Activated T-cell treated with anti-CD3 and anti-CD28 coated beads for 1 hour (primary cell): ENCODE measurements at regions not wholly inside any gene's neighbourhood (a gene's known extent, or its start where the extent isn't known, plus 50 kb on each side); places are given as distances from the start of the nearest gene placed in this dataset.

ENCODE experiments used
- DNase-seq: peaks from one replicate; pipeline ENCODE4 v3.0.0-alpha.2; 2020; ENCODE audit warnings: low read depth

DNA sequence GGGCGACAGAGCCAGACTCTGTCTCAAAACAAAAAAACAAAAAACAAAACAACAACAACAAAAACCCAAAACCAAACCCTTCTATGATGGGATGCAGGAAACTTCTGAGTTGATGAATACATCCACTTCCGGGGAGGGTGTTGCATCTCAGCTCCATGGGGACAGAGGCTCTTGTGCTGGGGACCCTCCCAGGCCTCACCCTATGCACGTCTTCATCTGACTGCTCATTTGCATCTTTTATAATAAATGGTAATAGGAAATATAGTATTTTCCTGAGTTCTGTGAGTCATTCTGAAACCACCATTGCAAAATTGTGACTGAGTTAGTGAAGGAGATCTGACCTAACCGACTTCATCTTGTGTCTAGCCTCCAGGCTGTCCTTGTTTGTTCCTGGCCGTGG is 109.5 kb upstream of the SLC28A3 start:
- no peak for DNase-seq

DNA sequence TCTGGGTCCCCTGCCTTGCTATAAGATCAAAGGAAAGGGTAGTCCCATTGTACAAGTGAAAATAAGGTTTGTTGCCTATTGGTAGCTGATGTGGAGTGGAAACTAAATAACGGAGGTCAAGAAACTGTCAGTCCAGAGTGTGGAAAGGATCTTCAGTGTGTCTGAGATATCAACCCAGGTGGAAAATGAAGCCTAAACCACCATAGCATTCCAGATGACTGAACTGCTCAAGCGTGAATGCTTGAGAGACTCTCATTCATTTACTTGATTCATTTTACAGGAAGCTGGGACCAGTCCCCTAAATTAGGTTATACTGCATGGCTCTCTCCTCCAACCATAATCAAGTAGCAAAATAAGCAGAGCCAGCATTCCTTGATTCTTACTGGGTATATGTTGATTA is 116.0 kb upstream of the SLC28A3 start:
- no peak for DNase-seq

DNA sequence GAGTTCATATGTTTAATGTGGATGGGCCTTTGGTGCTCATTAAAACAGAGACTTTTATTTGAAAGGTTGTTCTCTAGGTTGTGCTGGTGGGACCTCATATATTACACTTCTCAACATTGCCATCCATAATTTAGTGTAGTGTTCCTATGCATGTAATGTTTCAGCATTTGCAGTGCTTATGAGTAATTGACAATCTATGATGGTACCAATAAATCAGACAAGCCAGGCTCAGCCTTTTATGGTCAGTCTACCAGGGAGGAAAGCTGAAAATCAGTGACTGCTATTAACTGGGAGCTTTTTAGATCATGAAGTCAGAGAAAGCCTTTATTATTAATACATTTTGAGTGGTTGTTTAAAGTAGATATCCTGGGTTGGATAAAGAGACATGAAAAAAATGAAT is 120.1 kb upstream of the SLC28A3 start:
- DNase-seq = no peak

DNA sequence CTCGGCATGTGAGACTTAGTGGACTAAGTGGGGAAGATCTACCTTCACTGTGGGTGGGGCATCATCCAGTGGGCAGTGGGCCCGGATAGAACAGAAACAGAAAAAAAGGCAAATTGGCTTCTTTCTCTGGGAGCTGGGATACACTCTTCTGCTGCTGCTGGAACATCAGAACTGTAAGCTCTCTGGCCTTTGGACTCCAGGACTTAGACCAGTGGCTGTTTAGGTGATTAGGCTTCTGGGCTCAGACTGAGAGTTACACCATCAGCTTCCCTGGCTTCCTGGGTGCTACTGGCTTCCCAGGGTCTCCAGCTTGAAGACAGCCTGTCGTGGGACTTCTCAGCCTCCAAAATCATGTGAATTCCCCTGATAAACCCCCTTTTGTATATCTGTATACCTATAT is 122.7 kb upstream of the SLC28A3 start:
- DNase-seq = no peak

DNA sequence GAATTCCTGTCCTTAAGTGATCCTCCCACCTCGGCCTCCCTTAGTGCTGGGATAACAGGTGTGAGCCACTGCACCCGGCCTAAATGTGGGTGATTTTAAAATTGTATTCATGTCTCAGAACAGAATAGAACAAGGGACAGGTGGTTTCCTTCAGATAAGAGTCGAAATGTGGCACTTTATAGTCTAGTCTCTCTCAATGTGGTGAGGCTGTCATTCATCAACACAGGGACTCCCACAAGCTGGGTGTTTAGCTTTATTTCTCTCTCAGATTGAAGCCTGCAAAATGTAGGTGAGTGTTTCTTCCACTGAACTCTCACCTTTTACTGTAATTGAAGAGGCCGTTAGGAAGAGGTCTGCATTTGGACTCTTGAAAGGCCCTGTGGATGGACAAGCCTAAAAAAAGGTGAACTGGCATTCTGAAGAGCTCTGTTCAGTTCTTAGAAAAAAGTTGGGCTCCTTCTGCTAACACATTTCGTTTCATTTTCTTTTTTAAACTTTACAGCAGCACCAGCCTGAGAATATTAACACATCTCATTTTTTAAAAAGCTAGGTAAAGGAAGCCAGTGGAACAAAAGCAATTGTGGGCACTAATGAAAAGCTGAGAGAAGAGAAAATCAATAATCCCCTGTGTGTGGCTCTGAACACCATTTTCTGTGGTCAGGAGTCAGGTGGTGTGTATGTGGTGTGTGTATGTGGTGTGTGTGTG is 126.2 kb upstream of the SLC28A3 start:
- DNase-seq = no peak

DNA sequence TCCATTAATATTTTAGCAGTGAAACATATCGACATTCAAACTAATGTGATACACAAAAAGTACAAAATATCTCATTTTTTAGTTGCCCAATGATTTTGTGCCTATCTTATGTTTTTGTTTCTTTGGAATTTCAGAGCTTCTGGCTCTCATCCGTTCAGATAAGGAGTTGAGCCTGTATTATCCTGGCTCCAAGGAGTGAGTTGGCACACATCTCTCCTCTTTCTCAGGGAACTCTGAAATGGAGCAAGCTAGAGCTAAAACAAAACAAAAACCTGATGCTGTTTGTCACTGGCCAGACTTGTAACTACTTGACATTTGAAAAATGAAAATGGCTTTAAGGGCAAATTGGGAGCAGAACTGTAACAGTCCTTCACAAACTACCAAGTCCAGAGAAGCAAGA is 131.3 kb upstream of the SLC28A3 start:
- no peak for DNase-seq

DNA sequence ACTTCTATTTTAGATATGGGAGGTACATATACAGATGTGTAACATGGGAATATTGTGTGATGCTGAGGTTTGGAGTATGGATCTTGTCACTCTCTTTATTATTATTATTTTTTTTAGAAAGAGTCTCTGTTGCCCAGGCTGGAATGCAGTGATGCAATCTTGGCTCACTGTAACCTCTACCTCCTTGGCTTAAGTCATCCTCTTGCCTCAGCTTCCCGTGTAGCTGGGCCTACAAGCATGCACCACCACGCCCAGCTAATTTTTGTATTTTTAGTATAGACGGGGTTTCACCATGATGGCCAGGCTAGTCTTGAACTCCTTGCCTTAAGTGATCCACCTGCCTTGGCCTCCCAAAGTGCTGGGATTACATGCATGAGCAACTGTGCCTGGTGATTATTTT is 138.4 kb upstream of the SLC28A3 start:
- DNase-seq = no peak

DNA sequence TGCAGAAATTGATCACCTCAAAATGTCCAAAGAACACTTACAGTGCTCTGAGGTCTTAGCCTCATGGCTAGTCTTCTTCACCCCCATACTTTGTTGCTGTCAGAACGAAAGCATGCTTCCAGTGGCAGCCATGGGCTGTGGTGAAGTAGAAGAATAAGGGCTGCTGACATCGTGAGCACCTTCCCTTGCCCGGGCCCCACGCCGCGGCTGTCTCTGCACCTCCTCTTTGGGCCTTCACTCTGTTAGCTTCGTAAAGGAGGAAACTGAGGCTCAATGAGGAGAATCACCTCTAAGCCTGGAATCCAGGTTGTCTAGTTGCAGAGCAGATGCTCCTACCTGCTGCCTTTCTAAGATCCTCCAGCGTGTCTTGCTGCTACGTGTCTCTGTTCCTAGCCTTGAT is 139.5 kb upstream of the SLC28A3 start:
- no peak for DNase-seq

DNA sequence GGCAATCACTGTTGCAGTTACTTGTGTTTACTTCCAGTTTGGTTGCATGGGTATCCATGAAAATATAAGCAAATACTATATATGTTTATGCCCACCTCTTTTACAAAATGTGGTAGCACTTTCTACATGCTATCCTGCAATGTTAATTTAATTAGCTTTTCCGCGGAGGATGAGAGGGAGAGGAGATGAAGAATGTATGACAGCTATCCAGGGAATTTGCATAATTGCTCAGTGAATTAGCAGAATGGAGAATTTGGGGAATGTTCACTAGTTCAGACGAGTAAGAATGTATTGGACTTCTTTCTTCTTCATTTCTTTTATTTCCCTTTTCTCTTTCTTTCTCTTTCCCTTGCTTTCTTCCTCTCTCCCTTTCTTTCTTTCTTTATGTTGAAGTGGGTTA is 140.7 kb upstream of the SLC28A3 start:
- no peak for DNase-seq

DNA sequence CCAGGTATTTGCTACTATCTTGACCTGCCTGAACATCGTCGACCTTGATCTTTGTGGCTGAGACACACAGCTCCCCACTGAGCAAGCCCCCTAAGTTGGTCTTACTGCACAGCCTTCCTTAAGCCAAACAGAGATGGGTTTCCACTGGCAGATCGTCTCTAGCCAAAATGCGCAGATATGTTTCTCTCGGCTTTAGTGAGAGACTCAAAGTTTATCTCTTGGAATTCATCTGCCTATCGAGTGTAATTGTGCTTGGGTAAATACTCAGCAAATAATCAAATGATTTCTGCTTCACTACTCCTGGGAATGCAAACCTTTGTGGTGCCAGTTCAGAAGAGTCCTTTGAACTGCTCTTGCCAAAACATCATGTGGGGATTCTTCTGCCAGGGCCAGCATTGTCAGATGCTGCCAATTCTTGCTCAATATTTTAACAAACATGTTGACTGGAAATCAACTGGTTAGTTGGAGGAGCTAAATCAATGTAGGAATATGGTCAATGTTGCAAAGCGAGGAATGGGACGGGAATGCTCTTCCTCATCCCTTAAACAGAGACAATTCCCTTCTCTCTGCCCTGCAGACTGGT is 141.2 kb upstream of the SLC28A3 start:
- DNase-seq = no peak

DNA sequence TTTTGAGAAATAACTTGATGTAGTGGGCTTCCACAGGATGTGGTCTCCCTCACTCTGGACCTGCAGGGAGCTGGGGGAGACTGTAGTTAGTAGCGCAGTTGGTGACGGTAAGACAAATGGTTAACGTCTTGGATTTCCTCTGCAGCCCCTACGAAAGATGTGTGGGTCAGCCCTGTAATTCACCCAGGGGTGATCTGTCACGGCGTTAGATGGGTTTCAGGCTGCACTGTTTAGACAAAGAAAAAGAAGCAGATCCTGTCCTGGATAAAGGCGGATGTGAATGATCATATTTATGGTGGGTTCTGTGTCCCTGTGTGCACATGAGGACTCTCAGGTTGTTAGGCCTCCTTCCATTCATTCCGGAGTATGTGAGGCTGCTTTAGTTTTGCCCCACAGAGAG is 142.0 kb upstream of the SLC28A3 start:
- DNase-seq = no peak

DNA sequence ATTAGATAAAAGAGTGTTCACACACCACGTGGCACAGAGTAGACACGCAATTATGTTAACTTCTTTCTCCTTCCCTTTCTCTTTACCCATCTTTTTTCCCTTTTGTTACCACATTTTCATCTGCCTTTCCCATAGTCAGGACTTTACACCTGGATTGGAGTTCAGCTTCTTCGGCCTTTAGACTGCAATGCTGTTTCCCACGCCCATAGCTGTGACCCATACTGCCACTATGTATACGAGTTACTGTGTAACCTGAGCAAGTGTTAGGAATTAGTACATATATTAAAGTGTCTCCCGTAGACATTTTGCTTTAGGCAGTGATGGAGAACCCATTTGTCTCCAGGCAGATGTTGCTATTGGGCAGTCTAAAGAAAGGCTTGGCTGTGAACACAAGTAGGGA is 143.6 kb upstream of the SLC28A3 start:
- no peak for DNase-seq

DNA sequence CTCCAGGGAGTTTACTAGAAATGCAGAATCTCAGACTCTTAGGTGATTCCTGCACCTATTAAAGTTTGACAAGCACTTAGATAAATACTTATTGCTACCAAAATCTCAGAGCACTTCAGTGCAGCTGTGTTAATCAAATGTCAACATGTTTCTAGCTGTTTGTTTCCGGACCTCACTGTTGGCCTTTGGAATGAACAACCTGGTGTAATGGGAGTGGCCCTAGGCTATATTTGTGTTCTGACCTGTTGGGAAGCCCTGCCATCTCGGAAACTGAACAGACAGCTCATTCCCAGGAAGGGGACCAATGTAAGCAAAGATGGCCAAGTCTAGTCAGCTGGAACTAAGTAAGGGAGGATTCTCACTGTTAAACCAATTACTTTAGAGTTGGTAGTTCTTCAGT is 145.0 kb upstream of the SLC28A3 start:
- DNase-seq = no peak

DNA sequence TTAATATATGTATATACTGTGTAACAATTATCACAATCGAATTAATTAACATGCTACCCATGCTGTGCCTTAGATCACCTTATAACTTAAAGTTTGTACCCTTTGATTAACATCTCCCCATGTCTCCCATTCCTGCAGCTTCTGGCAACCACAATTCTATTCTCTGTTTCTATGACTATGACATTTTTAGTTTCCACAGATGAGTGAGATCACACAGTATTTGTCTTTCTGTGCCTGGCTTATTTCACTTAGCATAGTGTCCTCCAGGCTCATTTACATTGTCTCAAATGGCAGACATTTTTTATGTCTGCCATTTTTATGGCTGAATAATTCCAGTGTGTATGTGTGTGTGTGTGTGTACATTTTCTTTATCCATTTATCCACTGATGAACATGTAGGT is 146.1 kb upstream of the SLC28A3 start:
- DNase-seq = no peak

DNA sequence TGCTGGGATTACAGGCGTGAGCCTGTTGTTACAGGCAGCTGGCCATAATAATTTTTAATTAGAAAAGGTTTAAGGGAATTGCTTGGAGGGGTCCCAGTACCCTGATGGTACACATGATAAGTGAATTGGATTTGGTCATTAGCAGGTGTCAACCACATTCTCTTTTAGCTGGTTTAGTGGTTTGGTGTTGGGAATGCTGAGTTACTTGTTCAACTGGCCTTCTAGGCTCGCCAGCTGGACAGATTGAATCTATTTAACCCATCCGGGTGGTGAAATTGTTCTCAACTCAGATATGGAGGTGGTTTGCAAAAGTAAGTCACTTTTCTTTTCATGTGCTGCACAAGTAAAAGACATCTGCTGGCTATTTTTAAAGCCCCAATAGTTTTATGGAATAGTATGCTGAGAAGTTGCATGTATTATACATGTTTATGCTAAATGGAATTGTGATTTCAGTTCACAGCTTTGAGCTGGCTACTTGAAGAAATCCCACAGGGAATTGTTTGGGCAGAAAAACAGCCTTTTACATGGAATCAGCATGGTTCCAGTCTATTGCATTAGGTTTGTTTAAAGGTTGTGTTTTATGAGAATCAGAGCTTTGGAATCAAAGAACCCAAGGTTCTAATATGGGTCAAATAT is 149.8 kb upstream of the SLC28A3 start:
- no peak for DNase-seq

DNA sequence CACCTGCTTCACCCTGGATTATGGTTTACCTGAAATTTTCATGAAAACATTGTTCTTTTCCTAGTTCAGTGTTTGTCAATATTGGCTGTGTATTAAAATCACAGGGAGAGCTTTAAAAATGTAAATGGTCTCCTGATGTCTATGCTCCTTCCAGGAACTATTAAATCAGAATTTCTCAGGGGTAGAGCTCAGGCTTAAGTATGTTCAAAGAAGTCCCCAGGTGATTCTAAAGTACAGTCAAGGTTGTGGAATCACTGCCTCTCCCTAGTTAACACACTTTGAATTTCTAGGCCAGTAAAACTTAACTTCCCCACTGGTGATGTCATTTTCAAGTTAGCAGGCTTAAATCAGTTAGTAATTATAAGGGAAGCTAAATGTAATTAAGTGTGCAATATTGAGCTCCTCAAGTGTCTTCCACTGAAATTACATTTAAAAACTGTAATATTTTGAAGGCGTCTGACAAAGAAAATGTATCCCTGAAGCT is 150.3 kb upstream of the SLC28A3 start:
- no peak for DNase-seq

DNA sequence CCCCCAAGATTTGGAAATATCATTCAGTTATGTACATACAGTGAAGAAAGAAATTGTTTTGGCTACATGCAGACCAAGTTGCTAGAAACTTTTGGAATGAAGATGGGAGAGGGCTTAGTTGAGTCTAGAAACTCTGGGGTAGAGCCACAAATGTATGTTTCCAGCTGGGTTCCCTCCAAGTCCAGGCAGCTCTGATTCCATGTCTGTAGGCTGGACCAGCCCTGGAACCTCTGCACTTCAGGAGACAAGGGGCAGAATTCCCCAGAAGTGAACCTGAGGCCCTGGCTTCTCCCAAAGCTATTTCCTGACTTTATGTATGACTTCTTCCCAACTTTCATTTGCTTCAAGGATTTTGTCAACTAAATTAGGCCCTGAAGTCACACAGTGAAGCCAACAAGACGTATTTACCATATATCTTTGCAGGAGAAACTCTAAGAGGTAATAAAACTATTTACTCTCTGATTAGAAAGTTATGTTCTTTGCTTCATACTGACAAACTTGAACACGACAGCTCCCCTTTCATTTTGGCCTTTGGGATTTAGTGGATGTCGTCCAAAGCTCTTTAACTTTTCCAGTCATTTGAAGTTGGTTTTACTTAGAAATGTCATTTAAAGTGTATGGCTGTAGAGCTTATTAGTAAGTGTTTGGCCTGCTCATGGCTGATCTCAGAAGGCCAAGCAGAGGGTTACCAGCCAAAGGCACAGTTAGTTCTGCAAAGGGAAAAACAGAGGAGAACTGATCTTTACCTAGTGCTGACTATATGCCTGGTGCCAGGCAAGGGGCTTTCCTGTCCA is 152.0 kb upstream of the SLC28A3 start:
- DNase-seq = no peak

DNA sequence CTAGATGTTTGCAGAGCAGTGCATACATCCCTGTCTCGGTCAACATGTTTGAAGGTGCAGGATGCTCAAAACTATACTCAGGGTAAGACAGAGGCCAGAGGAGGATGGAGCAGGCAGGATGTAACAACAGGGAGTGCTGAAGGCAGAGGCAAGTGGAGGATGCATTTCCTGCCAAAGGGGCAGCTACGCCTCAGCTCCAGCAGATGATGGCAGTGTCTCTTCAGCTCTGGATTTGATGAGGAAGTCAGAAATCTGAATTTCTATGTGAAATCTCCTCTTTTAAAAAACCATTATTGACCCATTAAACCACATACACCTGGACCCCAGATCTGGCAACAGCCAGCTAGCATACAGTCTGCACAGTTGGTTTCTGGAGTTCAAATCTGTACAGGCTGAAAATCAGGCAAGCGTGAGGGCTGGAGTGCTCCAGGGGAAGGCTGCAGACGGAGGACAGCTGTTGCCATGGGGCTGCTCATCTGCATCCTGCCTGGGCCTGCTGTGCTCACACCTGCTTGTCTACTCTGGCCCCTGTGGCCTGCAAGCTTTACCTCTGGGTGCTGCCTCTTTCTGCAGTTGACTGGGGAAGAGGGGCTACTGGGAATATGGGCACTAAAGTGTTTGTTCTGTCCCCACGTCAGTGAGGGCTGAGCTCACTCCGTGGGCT is 152.9 kb upstream of the SLC28A3 start:
- DNase-seq = no peak

DNA sequence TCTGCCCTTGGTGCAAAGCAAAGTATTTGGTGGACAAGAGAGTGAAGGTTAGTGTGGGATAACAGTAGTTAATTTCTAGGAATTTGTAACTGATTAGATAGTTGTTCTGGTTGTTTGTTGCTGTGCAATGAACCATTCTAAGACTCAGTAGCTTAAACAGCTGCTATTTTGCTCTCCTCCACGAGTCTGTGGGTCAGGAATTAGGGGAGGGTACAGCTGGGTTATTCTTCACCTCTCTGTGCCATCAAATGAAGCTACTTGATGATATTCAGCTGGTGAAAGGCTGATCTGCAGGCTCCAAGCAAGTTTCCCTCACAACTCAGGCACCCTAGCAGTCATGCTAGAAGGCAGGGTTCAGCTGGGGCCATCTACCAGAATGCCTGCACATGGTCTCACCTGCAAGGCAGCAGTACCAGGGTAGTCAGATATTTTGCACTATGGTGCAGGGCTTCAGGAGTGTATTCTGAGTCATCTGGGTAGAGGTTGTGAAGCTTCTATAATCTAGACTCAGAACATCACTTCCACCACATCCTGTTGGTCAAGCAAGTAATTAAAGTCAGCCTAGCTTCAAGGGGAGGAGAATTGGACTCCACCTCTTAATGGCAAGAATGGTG is 159.5 kb upstream of the SLC28A3 start:
- no peak for DNase-seq

DNA sequence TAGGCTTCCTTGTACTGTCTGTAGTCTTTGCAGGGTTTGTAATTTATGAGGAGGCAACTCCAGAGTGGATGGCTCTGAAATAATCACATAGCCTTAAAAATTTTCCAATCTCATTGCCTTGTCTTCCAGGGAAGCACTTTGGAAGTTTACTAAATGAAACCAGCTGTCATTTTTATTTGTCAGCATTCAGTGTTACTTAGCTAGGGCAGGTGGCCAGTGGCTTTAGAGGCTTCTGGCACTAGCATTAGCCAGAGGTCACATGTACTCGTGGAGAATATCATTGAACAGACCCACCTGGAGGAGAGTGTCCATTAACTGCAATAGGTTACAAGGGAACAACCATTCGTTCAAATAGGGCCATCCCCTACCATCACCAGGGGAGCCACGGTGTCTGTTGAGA is 160.3 kb upstream of the SLC28A3 start:
- no peak for DNase-seq

DNA sequence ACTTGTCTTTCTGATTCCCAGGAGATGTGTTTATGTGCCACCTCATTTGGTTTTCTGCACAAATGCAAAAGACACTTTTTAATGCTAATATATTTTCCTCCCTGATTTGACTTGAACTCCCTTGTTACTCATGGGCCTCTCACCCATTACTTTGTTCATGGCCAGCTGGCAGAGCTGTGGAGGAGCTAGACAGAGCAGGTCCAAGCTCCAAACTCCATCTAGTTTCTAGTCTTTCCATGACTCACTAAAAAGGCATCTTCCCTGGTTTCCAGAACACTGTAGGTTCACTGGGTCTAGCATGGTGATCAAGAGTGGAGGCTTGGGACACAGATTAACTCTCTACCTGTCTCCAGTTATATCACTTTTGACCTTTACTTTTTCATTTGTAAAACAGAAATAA is 161.0 kb upstream of the SLC28A3 start:
- DNase-seq = no peak

DNA sequence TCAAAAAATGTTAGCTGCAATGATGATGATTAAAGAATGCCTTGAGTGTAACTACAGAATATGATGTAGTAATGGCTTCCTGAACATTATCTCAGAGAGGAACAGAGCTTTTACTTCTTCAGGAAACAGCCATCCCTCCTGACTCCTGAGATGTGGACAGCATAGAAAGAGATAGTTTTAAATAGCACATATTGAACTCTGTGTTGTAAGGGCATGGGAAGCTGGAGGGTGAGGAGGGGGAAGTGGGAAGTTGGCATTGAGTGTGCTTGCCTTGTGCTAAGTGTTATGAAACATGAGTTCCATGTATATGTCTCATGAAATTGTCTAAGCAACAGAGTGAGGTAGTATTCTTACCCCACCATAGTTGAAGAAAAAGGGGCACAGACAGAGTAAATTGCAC is 161.5 kb upstream of the SLC28A3 start:
- DNase-seq = no peak
